IPS-18a (cell line): ENCODE measurements at regions not wholly inside any gene's neighbourhood (a gene's known extent, or its start where the extent isn't known, plus 50 kb on each side); places are given as distances from the start of the nearest gene placed in this dataset.

Experiments used
- H3K27ac ChIP-seq: one replicate; pipeline ENCODE4 v1.5.1; 2013; ENCODE audit warnings: low read length
- H3K27me3 ChIP-seq: one replicate; pipeline ENCODE4 v1.6.1; 2013; ENCODE audit warnings: mild to moderate bottlenecking, low read length; ENCODE audit not compliant: control insufficient read depth, insufficient read depth
- H3K36me3 ChIP-seq: one replicate; pipeline ENCODE4 v1.6.1; 2013; ENCODE audit warnings: low read depth, low read length; ENCODE audit not compliant: control insufficient read depth
- H3K4me1 ChIP-seq: one replicate; pipeline ENCODE4 v1.6.1; 2013; ENCODE audit warnings: low read depth, low read length; ENCODE audit not compliant: control insufficient read depth
- H3K4me3 ChIP-seq: one replicate; pipeline ENCODE4 v1.5.1; 2013; ENCODE audit warnings: low read length
- H3K9ac ChIP-seq: one replicate; pipeline ENCODE4 v1.6.1; 2013; ENCODE audit warnings: mild to moderate bottlenecking, low read length, moderate library complexity
- H3K9me3 ChIP-seq: one replicate; pipeline ENCODE4 v1.6.1; 2013; ENCODE audit warnings: low read depth, low read length; ENCODE audit not compliant: control insufficient read depth

DNA sequence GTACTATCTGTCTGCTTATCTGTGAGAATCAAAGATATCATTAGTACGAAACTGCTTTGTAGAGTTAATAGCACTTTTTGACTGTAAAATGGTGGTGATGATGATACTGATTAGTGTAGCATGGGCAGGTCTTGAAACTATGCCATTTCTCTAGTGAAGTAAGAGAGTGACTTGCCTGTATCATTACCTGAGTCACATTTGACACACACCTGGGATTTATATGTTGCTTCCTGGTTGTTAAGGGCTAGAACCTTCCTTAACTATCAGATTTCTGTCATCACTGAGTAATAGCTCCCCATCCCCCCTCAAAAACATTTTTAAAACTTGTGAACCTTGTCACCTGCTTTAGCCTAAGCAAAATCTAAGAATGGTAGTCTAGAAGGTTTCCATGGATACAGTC lies 135.6 kb upstream of the RORB start:
- Histone ChIP-seq H3K4me1 (no peaks in the 10 kb centered on the region), H3K9ac (no peak overlapping the region), H3K27me3 (no peaks in the 10 kb centered on the region), H3K36me3 (no peaks in the 10 kb centered on the region), H3K9me3 (no peaks in the 10 kb centered on the region), H3K27ac (no peak overlapping the region), H3K4me3 (no peak overlapping the region)

DNA sequence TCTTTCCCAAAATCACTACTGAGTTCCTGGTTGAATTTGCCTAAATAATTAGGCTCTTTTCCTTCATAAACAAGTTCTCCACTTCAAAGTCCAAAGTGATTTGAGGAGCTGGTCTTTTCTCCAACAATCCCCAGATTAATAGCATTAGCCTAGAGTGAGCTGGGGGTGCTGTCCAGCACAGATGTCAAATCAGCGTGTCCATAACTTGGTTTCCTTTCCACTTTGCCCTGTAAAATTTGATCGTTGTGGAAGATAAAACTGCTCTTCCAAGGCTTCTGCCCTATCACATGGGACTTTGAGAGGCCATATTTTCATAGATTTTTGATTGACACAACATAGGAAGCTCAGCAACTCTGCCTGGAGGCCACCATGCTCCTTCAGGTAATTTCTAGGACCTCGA lies 134.7 kb upstream of the RORB start:
- Histone ChIP-seq H3K27me3 (no peaks in the 10 kb centered on the region), H3K4me3 (no peak overlapping the region), H3K9ac (no peak overlapping the region), H3K36me3 (no peaks in the 10 kb centered on the region), H3K9me3 (no peaks in the 10 kb centered on the region), H3K27ac (no peak overlapping the region), H3K4me1 (no peaks in the 10 kb centered on the region)

DNA sequence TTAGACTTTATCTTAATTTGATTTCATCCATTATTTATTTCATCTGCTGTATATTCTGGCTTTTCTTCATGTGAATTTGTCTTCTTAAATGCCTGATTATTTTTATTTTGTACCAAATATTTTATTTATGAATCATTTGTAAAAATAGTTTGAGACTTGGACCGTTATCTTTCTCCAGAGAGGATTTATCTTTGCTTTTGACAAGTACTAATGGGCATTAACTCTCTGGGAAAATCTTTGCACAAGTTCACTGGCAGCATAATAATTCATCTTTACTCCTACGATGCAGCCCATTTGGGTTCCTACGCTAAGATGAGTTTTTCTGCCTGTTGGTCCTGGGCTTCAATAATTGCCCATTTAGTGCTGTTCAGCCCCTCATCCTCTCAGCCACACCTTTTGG lies 131.0 kb upstream of the RORB start:
- Histone ChIP-seq H3K4me3 (no peak overlapping the region), H3K27me3 (no peaks in the 10 kb centered on the region), H3K9me3 (no peaks in the 10 kb centered on the region), H3K9ac (no peak overlapping the region), H3K4me1 (no peaks in the 10 kb centered on the region), H3K36me3 (no peaks in the 10 kb centered on the region), H3K27ac (no peak overlapping the region)

DNA sequence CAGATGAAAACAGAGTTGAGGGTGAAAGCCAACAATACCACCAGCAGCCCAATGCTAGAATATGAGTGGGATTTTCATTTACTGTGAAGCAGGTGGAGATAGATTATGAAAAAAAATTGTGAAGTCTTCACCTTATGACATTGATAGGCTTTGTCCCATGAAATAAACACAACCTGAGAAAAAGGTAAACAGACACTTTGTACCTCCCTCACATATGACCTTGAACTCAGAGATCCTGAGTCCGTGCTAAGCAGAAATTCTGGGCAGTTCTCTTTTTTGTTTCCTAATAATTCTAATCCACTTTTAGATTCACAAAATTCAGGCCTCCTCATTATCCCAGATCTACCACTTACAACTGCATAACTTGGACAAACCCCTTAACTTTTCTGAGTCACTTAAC lies 127.3 kb upstream of the RORB start:
- no peaks in the 10 kb centered on the region for H3K9me3 ChIP-seq
- no peak overlapping the region for H3K4me3 ChIP-seq
- no peak overlapping the region for H3K27ac ChIP-seq
- no peaks in the 10 kb centered on the region for H3K36me3 ChIP-seq
- H3K4me1 ChIP-seq = peaks cover 6% of the 10 kb centered on the region
- no peak overlapping the region for H3K9ac ChIP-seq
- H3K27me3 ChIP-seq = no peaks in the 10 kb centered on the region

DNA sequence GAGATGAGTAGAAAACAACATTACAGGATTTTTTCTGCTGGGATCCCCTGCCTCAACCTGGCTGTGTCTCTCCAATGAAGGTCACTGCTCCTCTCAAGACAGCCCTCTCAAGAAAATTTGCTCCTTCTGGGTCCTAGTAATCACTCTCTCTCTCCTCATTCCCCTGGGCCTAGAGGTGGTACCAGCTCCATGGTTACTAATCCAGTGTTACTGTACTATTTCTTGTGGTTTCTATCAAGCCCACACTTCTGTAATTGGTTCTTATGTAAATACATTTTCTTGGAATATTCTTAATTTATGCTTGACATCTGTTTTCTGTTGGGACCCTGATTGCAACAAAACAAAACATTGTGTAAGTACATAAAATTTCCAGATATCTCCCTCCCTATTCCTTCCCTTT lies 123.8 kb upstream of the RORB start:
- H3K9ac ChIP-seq = no peak overlapping the region
- H3K27ac ChIP-seq = no peak overlapping the region
- H3K4me3 ChIP-seq = no peak overlapping the region
- no peaks in the 10 kb centered on the region for H3K36me3 ChIP-seq
- H3K27me3 ChIP-seq = no peaks in the 10 kb centered on the region
- H3K4me1 ChIP-seq = peaks cover 10% of the 10 kb centered on the region
- no peaks in the 10 kb centered on the region for H3K9me3 ChIP-seq

DNA sequence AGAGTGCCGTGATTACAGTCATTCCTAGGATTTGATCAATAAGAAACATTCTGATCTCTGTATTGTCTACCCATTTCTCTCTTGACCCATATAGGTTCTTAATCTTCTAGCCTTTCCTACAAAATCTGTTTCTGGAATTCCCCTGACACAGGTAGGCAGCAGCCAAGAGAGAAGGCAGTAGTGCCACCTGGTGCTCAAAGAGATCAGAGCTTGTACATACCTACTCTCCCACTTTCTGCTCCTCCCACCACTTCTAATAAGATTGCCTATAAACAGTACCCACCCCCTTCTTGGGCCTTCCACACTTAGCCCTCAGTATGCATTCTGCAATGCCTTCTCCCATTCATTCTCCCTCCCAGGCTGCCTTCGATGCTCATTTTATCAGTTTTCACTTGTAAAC lies 117.4 kb upstream of the RORB start:
- no peaks in the 10 kb centered on the region for H3K27me3 ChIP-seq
- no peak overlapping the region for H3K27ac ChIP-seq
- H3K4me1 ChIP-seq = peaks cover 14% of the 10 kb centered on the region
- no peak overlapping the region for H3K4me3 ChIP-seq
- H3K9me3 ChIP-seq = no peaks in the 10 kb centered on the region
- no peak overlapping the region for H3K9ac ChIP-seq
- H3K36me3 ChIP-seq = no peaks in the 10 kb centered on the region

DNA sequence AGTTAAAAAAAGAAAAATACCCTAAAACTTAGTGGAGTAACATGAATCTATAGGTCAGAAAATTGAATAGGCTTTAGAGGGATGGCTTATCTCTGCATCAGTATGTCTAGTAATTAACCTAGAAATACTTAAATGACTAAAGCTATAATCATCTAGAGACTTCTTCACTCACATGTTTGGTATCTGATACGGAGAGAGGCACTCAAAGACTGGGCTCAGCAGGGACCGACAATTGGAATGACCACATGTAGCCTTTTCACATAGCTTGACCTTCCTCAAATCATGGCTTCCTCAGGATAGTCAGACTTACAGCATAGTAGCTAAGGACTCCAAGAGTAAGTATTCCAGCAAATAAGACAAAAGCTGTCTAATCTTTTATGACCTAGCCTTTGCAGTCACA lies 105.3 kb upstream of the RORB start:
- Histone ChIP-seq H3K27ac (no peak overlapping the region), H3K9me3 (no peaks in the 10 kb centered on the region), H3K4me3 (no peak overlapping the region), H3K9ac (no peak overlapping the region), H3K27me3 (no peaks in the 10 kb centered on the region), H3K4me1 (no peaks in the 10 kb centered on the region), H3K36me3 (no peaks in the 10 kb centered on the region)

DNA sequence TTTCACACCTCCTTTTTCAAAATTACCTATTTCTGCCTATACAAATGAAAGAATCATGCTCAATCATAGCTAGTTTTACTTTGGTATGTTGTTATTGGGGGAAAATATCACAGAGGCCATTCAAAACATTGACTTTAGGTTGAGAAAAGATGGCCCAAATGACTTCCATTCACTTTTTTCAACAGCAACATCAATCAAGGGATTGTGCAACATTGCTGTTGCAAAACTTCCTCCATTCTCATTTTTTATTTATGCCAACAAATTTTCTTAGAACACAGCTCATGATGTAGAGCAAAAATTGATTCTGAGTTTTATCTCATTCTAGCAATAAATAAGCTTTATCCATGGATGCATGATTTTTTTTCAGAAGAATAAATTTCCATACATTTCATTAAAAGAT lies 93.6 kb upstream of the RORB start:
- Histone ChIP-seq H3K36me3 (no peaks in the 10 kb centered on the region), H3K4me3 (no peak overlapping the region), H3K9me3 (no peaks in the 10 kb centered on the region), H3K27me3 (no peaks in the 10 kb centered on the region), H3K9ac (no peak overlapping the region), H3K27ac (no peak overlapping the region), H3K4me1 (no peaks in the 10 kb centered on the region)

DNA sequence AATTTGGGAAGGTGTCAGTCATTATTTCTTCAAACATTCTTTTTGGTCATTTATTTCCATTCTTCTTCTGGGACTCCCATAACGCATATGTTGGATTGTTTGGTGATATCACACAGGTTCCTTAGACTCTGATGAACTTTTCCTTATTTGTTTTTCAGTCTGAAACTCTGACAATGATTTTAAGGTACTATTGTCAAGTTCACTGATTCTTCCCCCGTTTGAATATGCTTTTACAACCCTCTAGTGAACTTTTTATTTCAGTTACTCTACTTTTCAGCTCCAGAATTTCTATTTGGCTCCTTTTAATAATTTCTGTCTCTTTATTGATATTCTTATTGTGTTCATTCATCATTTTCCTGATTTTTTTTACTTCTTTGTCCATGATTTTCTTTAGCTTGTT lies 92.5 kb upstream of the RORB start:
- Histone ChIP-seq H3K9me3 (no peaks in the 10 kb centered on the region), H3K4me1 (no peaks in the 10 kb centered on the region), H3K36me3 (no peaks in the 10 kb centered on the region), H3K27me3 (no peaks in the 10 kb centered on the region), H3K27ac (no peak overlapping the region), H3K9ac (no peak overlapping the region), H3K4me3 (no peak overlapping the region)

DNA sequence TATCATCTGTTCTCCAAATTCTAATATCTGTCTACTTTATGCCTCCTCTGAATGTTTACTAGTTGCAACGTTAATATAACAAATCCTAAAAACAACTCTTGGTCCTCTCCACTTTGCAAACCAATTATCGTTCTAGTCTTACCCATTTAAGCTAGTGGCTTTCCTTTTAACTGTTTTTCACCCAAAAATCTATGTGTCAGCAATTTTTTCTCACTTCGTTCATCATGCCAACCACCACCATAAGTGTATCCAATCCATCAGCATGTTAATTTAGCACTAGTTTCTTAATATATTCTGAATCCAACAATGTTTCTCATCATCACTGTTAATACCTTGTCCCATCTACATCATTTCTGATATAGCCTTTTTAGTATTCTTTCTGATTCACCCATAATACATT lies 90.0 kb upstream of the RORB start:
- Histone ChIP-seq H3K36me3 (no peaks in the 10 kb centered on the region), H3K9me3 (no peaks in the 10 kb centered on the region), H3K4me1 (no peaks in the 10 kb centered on the region), H3K9ac (no peak overlapping the region), H3K27me3 (no peaks in the 10 kb centered on the region), H3K27ac (no peak overlapping the region), H3K4me3 (no peak overlapping the region)

DNA sequence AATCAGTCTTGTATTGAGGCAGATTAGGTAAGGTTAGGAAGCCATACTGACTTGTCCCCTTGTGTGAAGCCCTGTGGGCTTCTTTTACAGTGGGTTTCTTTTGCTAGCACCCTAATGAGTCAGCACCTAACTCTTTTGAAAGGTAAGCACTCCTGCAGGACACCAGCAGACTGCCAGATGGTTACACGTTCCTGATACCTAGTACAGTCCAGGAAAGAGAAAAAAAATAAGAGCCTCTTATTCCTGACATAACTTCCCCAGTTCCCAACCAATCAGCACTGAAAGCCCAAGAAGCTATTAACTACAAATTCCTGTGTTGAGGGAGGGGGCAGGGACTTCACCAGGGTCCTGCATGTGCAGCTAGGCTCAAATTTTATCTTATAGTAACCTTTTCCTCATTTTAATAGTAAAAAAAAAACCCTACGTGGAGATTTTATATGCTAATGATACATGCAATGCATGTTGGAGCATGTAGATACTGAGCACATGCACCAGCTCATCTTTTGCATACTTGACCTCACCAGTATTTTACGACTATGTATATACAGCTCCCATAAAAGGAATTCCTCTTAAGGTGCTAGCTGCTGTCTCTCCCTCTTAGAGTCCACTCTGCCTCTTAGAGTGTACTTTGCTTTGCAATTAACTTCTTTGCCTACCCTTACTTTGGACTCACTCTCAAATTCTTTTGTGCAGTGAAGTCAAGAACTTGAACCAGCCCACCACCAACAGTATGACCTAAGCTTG lies 84.7 kb upstream of the RORB start:
- H3K4me1 ChIP-seq = no peaks in the 10 kb centered on the region
- H3K9me3 ChIP-seq = no peaks in the 10 kb centered on the region
- H3K36me3 ChIP-seq = no peaks in the 10 kb centered on the region
- H3K27ac ChIP-seq = no peak overlapping the region
- H3K9ac ChIP-seq = no peak overlapping the region
- H3K4me3 ChIP-seq = no peak overlapping the region
- H3K27me3 ChIP-seq = no peaks in the 10 kb centered on the region

DNA sequence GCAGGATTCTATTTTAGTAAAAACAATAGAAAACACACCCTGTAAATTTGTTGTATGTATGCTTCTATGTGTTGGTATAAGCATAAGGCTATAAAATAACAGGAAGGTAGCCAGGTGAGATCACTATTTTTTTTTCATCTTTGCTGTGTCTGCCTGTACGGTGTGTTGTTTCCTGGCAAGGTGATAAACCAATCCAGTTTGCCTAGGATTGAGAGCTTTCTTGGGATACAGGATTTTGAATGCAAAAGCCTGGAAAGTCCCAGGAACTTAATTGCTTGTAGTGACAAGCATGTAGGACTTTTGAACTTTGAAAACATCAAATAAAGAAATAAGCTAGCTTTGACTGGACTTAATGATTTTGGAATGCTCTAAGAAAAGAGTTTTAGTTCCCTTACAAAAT lies 83.3 kb upstream of the RORB start:
- no peak overlapping the region for H3K27ac ChIP-seq
- H3K9me3 ChIP-seq = no peaks in the 10 kb centered on the region
- H3K36me3 ChIP-seq = no peaks in the 10 kb centered on the region
- no peak overlapping the region for H3K4me3 ChIP-seq
- H3K4me1 ChIP-seq = no peaks in the 10 kb centered on the region
- H3K9ac ChIP-seq = no peak overlapping the region
- no peaks in the 10 kb centered on the region for H3K27me3 ChIP-seq
